Mesendoderm (in vitro differentiated cells): ENCODE measurements at regions not wholly inside any gene's neighbourhood (a gene's known extent, or its start where the extent isn't known, plus 50 kb on each side); places are given as distances from the start of the nearest gene placed in this dataset.
"Not testable (repeated sequence)": the region's sequence is repeated elsewhere in the genome, so short reads cannot be mapped to it uniquely, and the experiment has no call there.

Experiments used
- DNase-seq: peaks from one replicate; pipeline ENCODE4 v3.0.0; 2013
- H2AK5ac ChIP-seq: 2 replicates; pipeline ENCODE4 v1.6.1; 2013; ENCODE audit warnings: low read length, inconsistent platforms
- H2BK120ac ChIP-seq: 2 replicates; pipeline ENCODE4 v1.6.1; 2013; ENCODE audit warnings: low read depth, mild to moderate bottlenecking, low read length, moderate library complexity, mixed read lengths
- H2BK15ac ChIP-seq: replicated peaks from 2 replicates; pipeline ENCODE4 v1.6.1; 2013; ENCODE audit warnings: low read depth, mild to moderate bottlenecking, moderate library complexity
- H2BK5ac ChIP-seq: 2 replicates; pipeline ENCODE4 v1.6.1; 2013; ENCODE audit warnings: low read length, inconsistent platforms
- H3K18ac ChIP-seq: 2 replicates; pipeline ENCODE4 v1.6.1; 2013; ENCODE audit warnings: mild to moderate bottlenecking, low read length, mixed read lengths
- H3K23ac ChIP-seq: one replicate; pipeline ENCODE4 v1.6.1; 2013; ENCODE audit warnings: low read length
- H3K27ac ChIP-seq: 2 replicates; pipeline ENCODE4 v1.5.1; 2013; ENCODE audit warnings: low read depth, mild to moderate bottlenecking, inconsistent platforms, low read length, moderate library complexity
- H3K27me3 ChIP-seq: 2 replicates; pipeline ENCODE4 v1.6.1; 2013; ENCODE audit warnings: low read length, control low read depth, mild to moderate bottlenecking, inconsistent platforms; ENCODE audit not compliant: insufficient read depth, poor library complexity
- H3K36me3 ChIP-seq: 2 replicates; pipeline ENCODE4 v1.6.1; 2013; ENCODE audit warnings: low read length, inconsistent platforms; ENCODE audit not compliant: control insufficient read depth, insufficient read depth
- H3K4ac ChIP-seq: one replicate; pipeline ENCODE4 v1.6.1; 2013; ENCODE audit warnings: low read depth, mild to moderate bottlenecking, low read length, moderate library complexity
- H3K4me1 ChIP-seq: 2 replicates; pipeline ENCODE4 v1.6.1; 2013; ENCODE audit warnings: low read depth, low read length, inconsistent platforms; ENCODE audit not compliant: control insufficient read depth
- H3K4me2 ChIP-seq: 2 replicates; pipeline ENCODE4 v1.6.1; 2013; ENCODE audit warnings: low read length
- H3K4me3 ChIP-seq: 2 replicates; pipeline ENCODE4 v1.5.1; 2013; ENCODE audit warnings: mild to moderate bottlenecking, low read length
- H3K56ac ChIP-seq: one replicate; pipeline ENCODE4 v1.6.1; 2013; ENCODE audit warnings: low read length
- H3K79me1 ChIP-seq: 2 replicates; pipeline ENCODE4 v1.6.1; 2013; ENCODE audit warnings: low read length, inconsistent platforms
- H3K79me2 ChIP-seq: 2 replicates; pipeline ENCODE4 v1.6.1; 2013; ENCODE audit warnings: mild to moderate bottlenecking, low read length; ENCODE audit not compliant: control insufficient read depth, insufficient read depth
- H3K9ac ChIP-seq: 2 replicates; pipeline ENCODE4 v1.6.1; 2013; ENCODE audit warnings: low read length, inconsistent platforms
- H4K5ac ChIP-seq: one replicate; pipeline ENCODE4 v1.6.1; 2013; ENCODE audit warnings: low read length
- H4K8ac ChIP-seq: one replicate; pipeline ENCODE4 v1.6.1; 2013; ENCODE audit warnings: low read depth, mild to moderate bottlenecking, control low read depth, low read length, moderate library complexity
- WGBS: extraction: QIAGEN DNeasy Blood & Tissue Kit; methylation state at CpG from one replicate; pipeline ENCODE4 v1.1.7; 2013; ENCODE audit warnings: low lambda C conversion rate, missing lambda C conversion rate; ENCODE audit not compliant: insufficient coverage; ENCODE audit errors: extremely low coverage; 5-methylcytosine and 5-hydroxymethylcytosine counted together

DNA sequence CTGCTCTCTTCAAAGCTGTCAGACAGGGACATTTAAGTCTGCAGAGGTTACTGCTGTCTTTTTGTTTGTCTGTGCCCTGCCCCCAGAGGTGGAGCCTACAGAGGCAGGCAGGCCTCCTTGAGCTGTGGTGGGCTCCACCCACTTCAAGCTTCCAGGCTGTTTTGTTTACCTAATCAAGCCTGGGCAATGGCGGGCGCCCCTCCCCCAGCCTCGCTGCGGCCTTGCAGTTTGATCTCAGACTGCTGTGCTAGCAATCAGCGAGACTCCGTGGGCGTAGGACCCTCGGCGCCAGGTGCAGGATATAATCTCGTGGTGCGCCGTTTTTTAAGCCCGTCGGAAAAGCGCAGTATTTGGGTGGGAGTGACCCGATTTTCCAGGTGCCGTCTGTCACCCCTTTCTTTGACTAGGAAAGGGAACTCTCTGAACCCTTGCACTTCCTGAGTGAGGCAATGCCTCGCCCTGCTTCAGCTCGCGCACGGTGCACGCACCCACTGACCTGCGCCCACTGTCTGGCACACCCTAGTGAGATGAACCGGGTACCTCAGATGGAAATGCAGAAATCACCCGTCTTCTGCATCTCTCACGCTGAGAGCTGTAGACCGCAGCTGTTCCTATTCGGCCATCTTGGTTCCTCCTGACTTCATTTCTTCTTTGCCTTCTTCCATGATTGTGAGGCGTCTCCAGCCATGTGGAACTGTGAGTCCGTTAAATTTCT lies 93.5 kb upstream of the EYA4 start:
- H3K18ac ChIP-seq, H3K4me3 ChIP-seq, H3K27ac ChIP-seq, H4K5ac ChIP-seq, H2BK5ac ChIP-seq, H2AK5ac ChIP-seq, H3K23ac ChIP-seq, H3K4me1 ChIP-seq, H2BK15ac ChIP-seq, H3K4ac ChIP-seq, H2BK120ac ChIP-seq, H3K79me1 ChIP-seq, H3K79me2 ChIP-seq, H3K56ac ChIP-seq, H3K4me2 ChIP-seq, H3K27me3 ChIP-seq, H3K36me3 ChIP-seq, H4K8ac ChIP-seq, H3K9ac ChIP-seq: not testable (repeated sequence)
- no CpG with 5 or more reads among the region's 30 CpGs for WGBS
- DNase-seq = peak; percentile 32

DNA sequence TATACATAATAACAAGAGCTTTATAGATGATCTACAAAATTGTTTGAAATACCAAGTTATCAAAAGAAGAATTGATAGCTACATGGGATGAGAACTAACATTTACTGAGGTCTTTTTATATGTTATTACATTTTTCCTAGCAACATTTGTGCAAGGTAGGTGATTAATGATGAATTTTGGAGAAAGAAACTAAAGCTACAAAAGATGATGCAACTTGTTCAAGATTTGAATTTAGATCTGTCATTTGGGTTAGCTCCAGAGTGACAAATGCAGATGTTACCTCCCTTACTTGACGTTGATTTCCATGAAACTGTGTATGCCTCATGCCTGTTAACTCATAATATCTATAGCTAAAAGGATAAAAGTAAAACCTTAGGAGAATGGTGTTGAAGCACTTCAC lies 84.5 kb upstream of the EYA4 start:
- Histone ChIP-seq H3K27ac (no peak overlapping the region), H3K36me3 (no peaks in the 10 kb centered on the region), H3K23ac (no peak overlapping the region), H3K18ac (no peak overlapping the region), H3K4me2 (no peak overlapping the region), H3K79me1 (no peaks in the 10 kb centered on the region), H3K56ac (no peak overlapping the region), H3K79me2 (no peaks in the 10 kb centered on the region), H3K4me3 (no peak overlapping the region), H2BK5ac (no peak overlapping the region), H4K5ac (no peak overlapping the region), H2BK120ac (no peak overlapping the region), H2AK5ac (no peak overlapping the region), H3K4me1 (no peaks in the 10 kb centered on the region), H4K8ac (no peak overlapping the region), H2BK15ac (no peak overlapping the region), H3K4ac (no peak overlapping the region), H3K9ac (no peak overlapping the region), H3K27me3 (no peaks in the 10 kb centered on the region)
- WGBS = no CpG with 5 or more reads among the region's 1 CpG
- DNase-seq = no peak

DNA sequence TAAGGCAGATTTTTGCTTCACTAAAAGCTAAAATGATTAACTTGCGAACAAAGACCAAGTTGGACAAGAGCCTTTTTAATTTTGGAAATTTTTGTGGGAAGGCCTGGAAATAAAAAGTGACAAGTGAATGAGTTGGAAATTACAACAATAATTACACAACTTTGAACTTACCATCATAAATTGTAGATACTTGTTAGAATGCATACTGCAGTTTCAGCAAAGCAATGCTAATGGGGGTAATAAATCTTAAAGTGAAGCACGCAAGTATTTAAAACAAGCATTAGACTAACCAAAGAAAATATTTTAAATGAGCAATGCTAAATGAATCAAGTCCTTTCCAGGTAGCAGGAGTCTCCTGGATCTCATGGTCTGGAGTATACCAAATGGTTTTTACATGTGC lies 83.2 kb upstream of the EYA4 start:
- Histone ChIP-seq H4K8ac (no peak overlapping the region), H2BK120ac (no peak overlapping the region), H3K36me3 (no peaks in the 10 kb centered on the region), H3K27me3 (no peaks in the 10 kb centered on the region), H3K79me2 (no peaks in the 10 kb centered on the region), H3K4ac (no peak overlapping the region), H3K4me2 (no peak overlapping the region), H2AK5ac (no peak overlapping the region), H2BK5ac (no peak overlapping the region), H3K9ac (no peak overlapping the region), H3K4me1 (no peaks in the 10 kb centered on the region), H3K56ac (no peak overlapping the region), H2BK15ac (no peak overlapping the region), H4K5ac (no peak overlapping the region), H3K4me3 (no peak overlapping the region), H3K23ac (no peak overlapping the region), H3K27ac (no peak overlapping the region), H3K18ac (no peak overlapping the region), H3K79me1 (no peaks in the 10 kb centered on the region)
- WGBS = no CpG with 5 or more reads among the region's 2 CpGs
- no peak for DNase-seq

DNA sequence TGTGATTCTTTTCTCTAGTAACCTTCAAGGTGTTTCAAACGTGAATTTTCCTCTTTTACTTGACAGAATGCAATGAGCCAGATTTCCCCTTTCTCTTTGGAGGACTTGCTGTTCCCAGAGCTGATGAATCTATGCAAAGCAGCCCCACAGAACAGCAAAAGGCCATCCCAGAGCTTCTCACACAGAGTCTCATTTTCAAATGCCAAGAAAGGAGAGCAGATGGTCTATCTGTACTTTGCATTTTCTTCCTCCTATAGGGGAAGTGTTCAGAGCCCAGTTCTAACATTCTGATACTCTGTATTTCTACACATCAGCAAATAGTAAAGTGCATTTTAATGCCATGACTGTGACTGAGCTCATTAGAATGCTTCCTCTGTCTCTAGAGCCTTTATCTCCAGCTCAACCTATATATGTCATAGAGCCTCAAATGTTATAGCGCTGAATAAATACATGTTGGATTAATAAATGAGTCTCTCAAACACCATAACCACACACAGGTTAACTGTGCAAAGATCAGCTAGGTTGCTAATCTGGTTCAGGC lies 81.8 kb upstream of the EYA4 start:
- no peaks in the 10 kb centered on the region for H3K27me3 ChIP-seq
- no peaks in the 10 kb centered on the region for H3K4me1 ChIP-seq
- H3K4me3 ChIP-seq = no peak overlapping the region
- H3K56ac ChIP-seq = no peak overlapping the region
- H3K79me2 ChIP-seq = no peaks in the 10 kb centered on the region
- no peak overlapping the region for H3K18ac ChIP-seq
- no peak overlapping the region for H2BK5ac ChIP-seq
- no peak overlapping the region for H3K27ac ChIP-seq
- H3K79me1 ChIP-seq = no peaks in the 10 kb centered on the region
- no peak overlapping the region for H2BK15ac ChIP-seq
- H3K9ac ChIP-seq = no peak overlapping the region
- WGBS = no CpG with 5 or more reads among the region's 2 CpGs
- H4K8ac ChIP-seq = no peak overlapping the region
- no peak overlapping the region for H4K5ac ChIP-seq
- no peak overlapping the region for H2BK120ac ChIP-seq
- no peak overlapping the region for H3K4me2 ChIP-seq
- H3K36me3 ChIP-seq = no peaks in the 10 kb centered on the region
- DNase-seq = no peak
- H3K23ac ChIP-seq = no peak overlapping the region
- H2AK5ac ChIP-seq = no peak overlapping the region
- H3K4ac ChIP-seq = no peak overlapping the region

DNA sequence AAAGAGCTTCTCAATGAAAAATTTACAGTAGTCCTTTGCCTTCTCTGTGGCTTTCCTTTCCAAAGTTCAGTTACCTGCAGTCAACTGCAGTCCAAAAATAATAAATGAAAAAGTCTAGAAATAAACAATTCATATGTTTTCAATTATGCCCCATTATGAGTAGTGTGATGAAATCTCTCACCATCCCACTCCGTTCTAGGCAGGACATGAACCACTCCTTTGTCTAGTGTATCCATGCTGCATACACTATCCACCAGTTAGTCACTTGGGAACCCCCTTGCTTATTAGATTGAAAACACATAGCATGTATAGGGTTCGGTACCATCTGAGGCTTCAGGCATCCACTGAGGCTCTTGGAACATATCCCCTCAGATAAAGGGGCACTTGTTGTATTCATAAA lies 80.6 kb upstream of the EYA4 start:
- no peak overlapping the region for H3K23ac ChIP-seq
- no peak overlapping the region for H2AK5ac ChIP-seq
- H3K56ac ChIP-seq = no peak overlapping the region

DNA sequence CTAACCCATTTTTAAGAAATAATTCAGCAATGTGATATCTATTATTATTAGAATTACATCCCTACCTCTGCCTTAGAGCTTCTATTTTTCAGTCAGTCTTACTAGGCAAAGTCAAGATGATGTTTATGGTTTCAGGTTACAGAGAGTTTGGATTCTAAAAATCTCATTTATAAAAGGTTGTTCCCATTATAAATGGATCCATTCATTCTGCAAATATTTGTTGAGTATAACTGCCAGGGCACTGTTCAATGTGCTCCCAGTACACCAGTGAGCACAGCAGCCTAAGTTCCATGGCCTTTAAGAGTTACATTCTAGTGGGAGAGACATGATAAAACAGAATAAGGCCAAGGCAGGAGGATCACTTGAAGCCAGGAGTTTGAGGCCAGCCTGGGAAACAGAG lies 75.9 kb upstream of the EYA4 start:
- Histone ChIP-seq H3K56ac (no peak overlapping the region), H3K18ac (no peak overlapping the region), H3K4me3 (no peak overlapping the region), H4K8ac (no peak overlapping the region), H2BK5ac (no peak overlapping the region), H3K79me2 (no peaks in the 10 kb centered on the region), H3K4me1 (no peaks in the 10 kb centered on the region), H2AK5ac (no peak overlapping the region), H3K79me1 (no peaks in the 10 kb centered on the region), H3K4me2 (no peak overlapping the region), H3K27ac (no peak overlapping the region), H3K4ac (no peak overlapping the region), H4K5ac (no peak overlapping the region), H3K36me3 (no peaks in the 10 kb centered on the region), H3K9ac (no peak overlapping the region), H3K23ac (no peak overlapping the region), H3K27me3 (no peaks in the 10 kb centered on the region), H2BK120ac (no peak overlapping the region), H2BK15ac (no peak overlapping the region)
- DNase-seq = no peak

More for the DNA sequence above, 80.6 kb upstream of the EYA4 start:
- H4K8ac ChIP-seq = no peak overlapping the region
- no peak overlapping the region for H2BK5ac ChIP-seq
- no CpG with 5 or more reads among the region's 2 CpGs for WGBS
- no peak overlapping the region for H3K18ac ChIP-seq
- H3K4ac ChIP-seq = no peak overlapping the region
- H3K27me3 ChIP-seq = no peaks in the 10 kb centered on the region
- H3K9ac ChIP-seq = no peak overlapping the region
- H3K79me2 ChIP-seq = no peaks in the 10 kb centered on the region
- H2BK15ac ChIP-seq = no peak overlapping the region
- no peaks in the 10 kb centered on the region for H3K36me3 ChIP-seq
- H4K5ac ChIP-seq = no peak overlapping the region
- no peak for DNase-seq
- no peak overlapping the region for H3K4me2 ChIP-seq
- H3K79me1 ChIP-seq = no peaks in the 10 kb centered on the region
- no peak overlapping the region for H2BK120ac ChIP-seq
- H3K4me1 ChIP-seq = no peaks in the 10 kb centered on the region
- no peak overlapping the region for H3K27ac ChIP-seq
- no peak overlapping the region for H3K4me3 ChIP-seq
